WTC11 (cell line): ENCODE measurements at regions not wholly inside any gene's neighbourhood (a gene's known extent, or its start where the extent isn't known, plus 50 kb on each side); places are given as distances from the start of the nearest gene placed in this dataset.
"Not testable (repeated sequence)": the region's sequence is repeated elsewhere in the genome, so short reads cannot be mapped to it uniquely, and the experiment has no call there.

Source experiments
- ATAC-seq: fragments of 200-7000 bp; cut with Tn5 transposase; 2 replicates; pipeline ENCODE4 v1.10.0; 2021; ENCODE audit warnings: mild to moderate bottlenecking, moderate library complexity
- CTCF ChIA-PET: fragments of 300-600 bp; sonication (Branson Sonifier 250); formaldehyde crosslinking; loops from one replicate; lab custom pipeline; 2021; ENCODE audit warnings: antibody characterized with exemption; lab: Charles Lee
- POLR2A ChIA-PET: fragments of 350-600 bp; sonication (Branson Sonifier 250); formaldehyde crosslinking; loops from one replicate; lab custom pipeline; 2021; ENCODE audit warnings: antibody characterized with exemption; lab: Charles Lee
- DNase-seq: peaks from one replicate; pipeline ENCODE4 v3.0.0; 2021; ENCODE audit warnings: low spot score
- H3K27ac Mint-ChIP-seq: 2 replicates; pipeline ENCODE4 v1.8.0; 2021; ENCODE audit warnings: mixed read lengths
- H3K27me3 Mint-ChIP-seq: 2 replicates; pipeline ENCODE4 v1.8.0; 2021; ENCODE audit warnings: low read depth, mild to moderate bottlenecking, moderate library complexity, mixed read lengths
- H3K36me3 Mint-ChIP-seq: 2 replicates; pipeline ENCODE4 v1.8.0; 2021; ENCODE audit warnings: mixed read lengths
- H3K4me1 Mint-ChIP-seq: 2 replicates; pipeline ENCODE4 v1.8.0; 2022; ENCODE audit warnings: mixed read lengths
- H3K4me3 Mint-ChIP-seq: 2 replicates; pipeline ENCODE4 v1.8.0; 2021; ENCODE audit warnings: mild to moderate bottlenecking, moderate library complexity, mixed read lengths
- H3K9me3 Mint-ChIP-seq: 2 replicates; pipeline ENCODE4 v1.8.0; 2021; ENCODE audit warnings: mixed read lengths
- AR ChIP-seq: fragments of 250-450 bp; sonication (Bioruptor Pico); IDR thresholded peaks from 2 replicates; pipeline ENCODE4 v1.9.0; 2021; ENCODE audit warnings: mild to moderate bottlenecking
- ESRRA ChIP-seq: sonication (generic); formaldehyde crosslinking; IDR thresholded peaks from 2 replicates; pipeline ENCODE4 v1.8.1; 2022; ENCODE audit warnings: mild to moderate bottlenecking, missing genetic modification reagents, borderline replicate concordance
- ETV6 ChIP-seq: sonication (generic); formaldehyde crosslinking; IDR thresholded peaks from 2 replicates; pipeline ENCODE4 v1.8.1; 2022; ENCODE audit warnings: mild to moderate bottlenecking, missing genetic modification reagents
- GTF2I ChIP-seq: fragments of 250-450 bp; sonication (Bioruptor Pico); conservative IDR thresholded peaks from 2 replicates; pipeline ENCODE4 v1.4.0; 2021; ENCODE audit warnings: mild to moderate bottlenecking
- HMGXB4 ChIP-seq: sonication (generic); formaldehyde crosslinking; IDR thresholded peaks from 2 replicates; pipeline ENCODE4 v1.8.1; 2023; ENCODE audit warnings: mild to moderate bottlenecking, moderate library complexity, missing genetic modification reagents
- IRF1 ChIP-seq: sonication (generic); formaldehyde crosslinking; IDR thresholded peaks from 2 replicates; pipeline ENCODE4 v1.8.0; 2023; ENCODE audit warnings: missing genetic modification reagents
- MLX ChIP-seq: sonication (generic); formaldehyde crosslinking; IDR thresholded peaks from 2 replicates; pipeline ENCODE4 v1.8.1; 2023; ENCODE audit warnings: mild to moderate bottlenecking, missing genetic modification reagents, moderate library complexity
- MXD4 ChIP-seq: fragments of 250-450 bp; sonication (Bioruptor Pico); IDR thresholded peaks from 2 replicates; pipeline ENCODE4 v1.8.0; 2021; ENCODE audit warnings: mild to moderate bottlenecking, moderate library complexity, borderline replicate concordance
- NFE2L1 ChIP-seq: sonication (generic); formaldehyde crosslinking; IDR thresholded peaks from 2 replicates; pipeline ENCODE4 v1.8.1; 2023; ENCODE audit warnings: missing genetic modification reagents
- NR1H2 ChIP-seq: sonication (generic); formaldehyde crosslinking; IDR thresholded peaks from 2 replicates; pipeline ENCODE4 v1.9.0; 2021; ENCODE audit warnings: mild to moderate bottlenecking, moderate library complexity, missing genetic modification reagents
- NR3C1 ChIP-seq: sonication (generic); formaldehyde crosslinking; conservative IDR thresholded peaks from 2 replicates; pipeline ENCODE4 v1.8.1; 2023; ENCODE audit warnings: low read depth, mild to moderate bottlenecking, missing genetic modification reagents
- RORB ChIP-seq: fragments of 250-450 bp; sonication (Bioruptor Pico); IDR thresholded peaks from 2 replicates; pipeline ENCODE4 v1.9.0; 2021; ENCODE audit warnings: mild to moderate bottlenecking
- SP1 ChIP-seq: sonication (generic); formaldehyde crosslinking; conservative IDR thresholded peaks from 2 replicates; pipeline ENCODE4 v1.8.1; 2022; ENCODE audit warnings: missing genetic modification reagents
- TCF7 ChIP-seq: sonication (generic); formaldehyde crosslinking; IDR thresholded peaks from 2 replicates; pipeline ENCODE4 v1.8.0; 2022; ENCODE audit warnings: mild to moderate bottlenecking, low read depth, missing genetic modification reagents, moderate library complexity
- ZBTB21 ChIP-seq: sonication (generic); formaldehyde crosslinking; IDR thresholded peaks from 2 replicates; pipeline ENCODE4 v1.8.1; 2023; ENCODE audit warnings: mild to moderate bottlenecking, missing genetic modification reagents, borderline replicate concordance
- ZBTB43 ChIP-seq: sonication (generic); formaldehyde crosslinking; IDR thresholded peaks from 2 replicates; pipeline ENCODE4 v1.8.1; 2023; ENCODE audit warnings: mild to moderate bottlenecking, missing genetic modification reagents
- ZNF263 ChIP-seq: sonication (generic); formaldehyde crosslinking; IDR thresholded peaks from 2 replicates; pipeline ENCODE4 v1.8.1; 2022; ENCODE audit warnings: low read depth, mild to moderate bottlenecking, moderate library complexity, missing genetic modification reagents
- ZNF317 ChIP-seq: sonication (generic); formaldehyde crosslinking; IDR thresholded peaks from 2 replicates; pipeline ENCODE4 v1.8.1; 2023; ENCODE audit warnings: low read depth, mild to moderate bottlenecking, moderate library complexity, missing genetic modification reagents, borderline replicate concordance
- ZNF416 ChIP-seq: fragments of 250-450 bp; sonication (Bioruptor Pico); IDR thresholded peaks from 2 replicates; pipeline ENCODE4 v1.9.0; 2021; ENCODE audit warnings: mild to moderate bottlenecking, inconsistent platforms
- ZNF671 ChIP-seq: fragments of 250-450 bp; sonication (Bioruptor Pico); IDR thresholded peaks from 2 replicates; pipeline ENCODE4 v1.8.0; 2021; ENCODE audit warnings: mild to moderate bottlenecking

- H3K9me3 Mint-ChIP-seq = peaks cover 24% of the 10 kb centered on the region
- no peak for ATAC-seq
- H3K27ac Mint-ChIP-seq = no peak overlapping the region
- TF ChIP-seq TCF7 (CRISPR knock-in tag) = no peak
- TF ChIP-seq NR3C1 (CRISPR knock-in tag) = no peak
- no peak for TF ChIP-seq ZNF671 (CRISPR knock-in tag)
- TF ChIP-seq ESRRA (CRISPR knock-in tag) = no peak
- TF ChIP-seq ZNF317 (CRISPR knock-in tag) = no peak
- no peak for TF ChIP-seq ZNF263 (CRISPR knock-in tag)
- TF ChIP-seq NFE2L1 (CRISPR knock-in tag) = no peak
- TF ChIP-seq, all 79 proteins: peak for 0
- Mint-ChIP-seq H3K4me3 (no peak overlapping the region), H3K27me3 (no peaks in the 10 kb centered on the region), H3K36me3 (peaks cover 21% of the 10 kb centered on the region), H3K4me1 (no peaks in the 10 kb centered on the region)
- ChIA-PET CTCF (no interaction called here), POLR2A (no interaction called here)
- DNase-seq = no peak
These were observed 307.2 kb upstream of the SLITRK3 start for GRCh38 chr3:165503346-165503745.

- Mint-ChIP-seq H3K27ac (no peak overlapping the region), H3K27me3 (no peaks in the 10 kb centered on the region), H3K36me3 (peaks cover 21% of the 10 kb centered on the region), H3K4me3 (no peak overlapping the region), H3K9me3 (peaks cover 24% of the 10 kb centered on the region), H3K4me1 (no peaks in the 10 kb centered on the region)
- no peak for DNase-seq
- ATAC-seq = no peak
- TF ChIP-seq NR1H2 (CRISPR knock-in tag) (no peak), MXD4 (CRISPR knock-in tag) (no peak), RORB (CRISPR knock-in tag) (peak; percentile 74; the same call in 1 of the 2 replicates)
- CTCF ChIA-PET = no interaction called here
- POLR2A ChIA-PET = no interaction called here
These were observed 306.5 kb upstream of the SLITRK3 start for GRCh38 chr3:165502707-165503106.

- CTCF ChIA-PET, ATAC-seq, H3K9me3 Mint-ChIP-seq, H3K4me1 Mint-ChIP-seq, POLR2A ChIA-PET, H3K27ac Mint-ChIP-seq, H3K36me3 Mint-ChIP-seq, H3K27me3 Mint-ChIP-seq, H3K4me3 Mint-ChIP-seq, DNase-seq: not testable (repeated sequence)
These were observed 302.6 kb upstream of the SLITRK3 start for GRCh38 chr3:165498742-165499141.

- no peak for TF ChIP-seq IRF1 (CRISPR knock-in tag)
- no peak for TF ChIP-seq TCF7 (CRISPR knock-in tag)
- no peak for TF ChIP-seq AR (CRISPR knock-in tag)
- no peak for TF ChIP-seq MLX
- TF ChIP-seq GTF2I (CRISPR knock-in tag) = no peak
- no peak for TF ChIP-seq ZBTB43
- no peak for TF ChIP-seq ZBTB21
- no peak for TF ChIP-seq ZNF416
- TF ChIP-seq ETV6 = no peak
- no peak for TF ChIP-seq SP1 (CRISPR knock-in tag)
- TF ChIP-seq HMGXB4 (CRISPR knock-in tag) = no peak
- no peaks in the 10 kb centered on the region for H3K4me1 Mint-ChIP-seq
- ChIA-PET POLR2A (no interaction called here), CTCF (no interaction called here)
- H3K27ac Mint-ChIP-seq = no peak overlapping the region
- ATAC-seq (no peak), DNase-seq (no peak)
- no peak overlapping the region for H3K4me3 Mint-ChIP-seq
- no peaks in the 10 kb centered on the region for H3K9me3 Mint-ChIP-seq
- H3K27me3 Mint-ChIP-seq = no peaks in the 10 kb centered on the region
- no peaks in the 10 kb centered on the region for H3K36me3 Mint-ChIP-seq
These were observed 295.3 kb upstream of the SLITRK3 start for GRCh38 chr3:165491487-165491886.
